ENCODE measurements at regions not wholly inside any gene's neighbourhood (a gene's known extent, or its start where the extent isn't known, plus 50 kb on each side); places are given as distances from the start of the nearest gene placed in this dataset.

DNA sequence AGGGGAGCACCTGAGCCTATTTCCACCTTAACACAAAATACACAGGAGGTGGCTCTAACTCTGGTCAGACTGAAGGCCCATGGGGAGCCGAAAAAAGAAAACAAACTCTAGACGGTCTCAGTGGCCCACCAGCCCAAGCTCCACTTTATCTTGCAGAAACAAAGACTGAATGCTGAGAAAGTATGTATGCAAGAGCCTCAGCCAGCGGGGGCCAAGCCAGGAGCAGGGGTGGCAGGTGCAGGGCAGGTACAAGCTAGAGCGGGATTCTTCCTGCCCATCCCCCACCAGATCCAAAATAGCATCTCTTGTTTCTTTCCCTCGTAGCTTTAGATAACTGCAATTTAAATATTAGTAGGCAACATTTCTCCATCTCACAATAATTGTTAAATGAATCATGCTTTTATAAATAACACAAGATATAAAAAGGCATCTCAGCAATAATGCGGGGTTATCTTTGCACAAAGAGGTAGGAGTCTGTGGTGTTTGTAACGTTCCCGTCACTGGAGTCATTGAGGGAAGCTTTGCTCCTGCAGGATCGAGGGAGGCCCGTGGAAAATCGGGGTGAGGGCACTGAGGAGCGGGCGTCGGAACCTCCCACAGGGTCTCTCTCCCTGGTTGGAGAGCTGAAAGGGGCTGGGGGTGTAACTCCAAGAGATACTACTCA, 418.0 kb downstream of the SHANK2 start (continued):
- TF ChIP-seq SIN3A (IDR thresholded peaks at IDR 0.05; ENCODE audit: borderline replicate concordance, low read depth, low read length): no peak

DNA sequence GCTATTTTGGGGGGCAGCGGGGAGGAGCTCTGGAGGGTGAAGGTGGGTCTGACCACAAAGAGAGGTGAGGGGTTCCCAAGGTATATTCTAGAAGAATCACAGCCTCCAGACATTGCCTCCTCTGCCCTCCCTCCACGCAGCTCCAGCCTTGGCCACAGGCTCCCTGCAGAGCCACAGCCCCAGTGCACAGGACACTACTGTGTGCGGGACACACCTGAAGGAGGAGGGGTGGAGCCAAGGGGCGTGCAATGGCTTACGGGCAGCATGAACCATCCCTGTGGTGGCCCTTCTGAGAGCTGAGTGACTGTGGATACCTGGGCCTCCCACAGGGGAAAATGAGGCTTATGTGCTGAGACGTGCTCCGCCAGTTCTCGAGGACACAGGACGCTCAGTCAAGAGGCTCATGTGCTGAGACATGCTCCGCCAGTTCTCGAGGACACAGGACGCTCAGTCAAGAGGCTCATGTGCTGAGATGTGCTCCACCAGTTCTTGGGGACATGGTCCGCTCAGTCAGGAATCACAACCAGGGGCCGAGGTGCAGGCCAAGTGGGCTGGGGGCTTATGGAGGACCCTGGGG, 417.3 kb downstream of the SHANK2 start:
- Histone ChIP-seq H3K4me3 (ENCODE audit: low read depth in 2 of 2, low read length in 1 of 2) (no peak overlapping the region), H3K36me3 (replicated peaks in 1 of 2; ENCODE audit: control insufficient read depth in 1 of 2, insufficient read depth in 2 of 2, low read length in 1 of 2) (no peaks in the 10 kb centered on the region), H3K27me3 (ENCODE audit: insufficient read depth) (no peaks in the 10 kb centered on the region), H3K4me2 (no peak overlapping the region), H3K79me2 (ENCODE audit: insufficient read depth) (no peaks in the 10 kb centered on the region), H3K27ac (ENCODE audit: low read depth in 2 of 2, low read length in 1 of 2) (no peak overlapping the region), H3K9ac (no peak overlapping the region), H3F3A (replicated peaks; ENCODE audit: insufficient read depth) (no peaks in the 10 kb centered on the region), H3K9me3 (no peaks in the 10 kb centered on the region), H3K9me2 (no peaks in the 10 kb centered on the region), H2AFZ (ENCODE audit: low read depth) (no peak overlapping the region), H3K4me1 (ENCODE audit: control insufficient read depth in 1 of 2, insufficient read depth in 2 of 2, low read depth in 1 of 2, low read length in 1 of 2) (no peaks in the 10 kb centered on the region), H4K20me1 (ENCODE audit: insufficient read depth) (no peaks in the 10 kb centered on the region)
- TF ChIP-seq SMC3 (IDR thresholded peaks at IDR 0.05; ENCODE audit: low read depth, low read length) (no peak), TEAD4 (IDR thresholded peaks at IDR 0.05; ENCODE audit: borderline replicate concordance, insufficient read depth) (no peak)
- TF ChIP-seq, protein P1, sequence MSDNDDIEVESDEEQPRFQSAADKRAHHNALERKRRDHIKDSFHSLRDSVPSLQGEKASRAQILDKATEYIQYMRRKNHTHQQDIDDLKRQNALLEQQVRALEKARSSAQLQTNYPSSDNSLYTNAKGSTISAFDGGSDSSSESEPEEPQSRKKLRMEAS (IDR thresholded peaks at IDR 0.05; ENCODE audit: low read depth): no peak
- TF ChIP-seq, protein P2, sequence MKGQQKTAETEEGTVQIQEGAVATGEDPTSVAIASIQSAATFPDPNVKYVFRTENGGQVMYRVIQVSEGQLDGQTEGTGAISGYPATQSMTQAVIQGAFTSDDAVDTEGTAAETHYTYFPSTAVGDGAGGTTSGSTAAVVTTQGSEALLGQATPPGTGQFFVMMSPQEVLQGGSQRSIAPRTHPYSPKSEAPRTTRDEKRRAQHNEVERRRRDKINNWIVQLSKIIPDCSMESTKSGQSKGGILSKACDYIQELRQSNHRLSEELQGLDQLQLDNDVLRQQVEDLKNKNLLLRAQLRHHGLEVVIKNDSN (IDR thresholded peaks at IDR 0.05; ENCODE audit: borderline replicate concordance, low read depth): no peak
- TF ChIP-seq, protein P3, sequence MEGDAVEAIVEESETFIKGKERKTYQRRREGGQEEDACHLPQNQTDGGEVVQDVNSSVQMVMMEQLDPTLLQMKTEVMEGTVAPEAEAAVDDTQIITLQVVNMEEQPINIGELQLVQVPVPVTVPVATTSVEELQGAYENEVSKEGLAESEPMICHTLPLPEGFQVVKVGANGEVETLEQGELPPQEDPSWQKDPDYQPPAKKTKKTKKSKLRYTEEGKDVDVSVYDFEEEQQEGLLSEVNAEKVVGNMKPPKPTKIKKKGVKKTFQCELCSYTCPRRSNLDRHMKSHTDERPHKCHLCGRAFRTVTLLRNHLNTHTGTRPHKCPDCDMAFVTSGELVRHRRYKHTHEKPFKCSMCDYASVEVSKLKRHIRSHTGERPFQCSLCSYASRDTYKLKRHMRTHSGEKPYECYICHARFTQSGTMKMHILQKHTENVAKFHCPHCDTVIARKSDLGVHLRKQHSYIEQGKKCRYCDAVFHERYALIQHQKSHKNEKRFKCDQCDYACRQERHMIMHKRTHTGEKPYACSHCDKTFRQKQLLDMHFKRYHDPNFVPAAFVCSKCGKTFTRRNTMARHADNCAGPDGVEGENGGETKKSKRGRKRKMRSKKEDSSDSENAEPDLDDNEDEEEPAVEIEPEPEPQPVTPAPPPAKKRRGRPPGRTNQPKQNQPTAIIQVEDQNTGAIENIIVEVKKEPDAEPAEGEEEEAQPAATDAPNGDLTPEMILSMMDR (IDR thresholded peaks at IDR 0.05): no peak
- no peak for DNase-seq
- ChIA-PET POLR2A (interaction anchor here (1.4 kb wide), 1 partner anchor 9 kb away, joined by 3 read pairs; no protein-coding TSS in a partner anchor), CTCF (interaction anchor here (0.8 to 5.4 kb wide), 4 partner anchors 12 to 252 kb away, joined by 3 to 34 read pairs (median 3); no protein-coding TSS in a partner anchor)
- WGBS (ENCODE audit: low lambda C conversion rate): 29% methylated on average over 2 of the region's 14 CpGs

DNA sequence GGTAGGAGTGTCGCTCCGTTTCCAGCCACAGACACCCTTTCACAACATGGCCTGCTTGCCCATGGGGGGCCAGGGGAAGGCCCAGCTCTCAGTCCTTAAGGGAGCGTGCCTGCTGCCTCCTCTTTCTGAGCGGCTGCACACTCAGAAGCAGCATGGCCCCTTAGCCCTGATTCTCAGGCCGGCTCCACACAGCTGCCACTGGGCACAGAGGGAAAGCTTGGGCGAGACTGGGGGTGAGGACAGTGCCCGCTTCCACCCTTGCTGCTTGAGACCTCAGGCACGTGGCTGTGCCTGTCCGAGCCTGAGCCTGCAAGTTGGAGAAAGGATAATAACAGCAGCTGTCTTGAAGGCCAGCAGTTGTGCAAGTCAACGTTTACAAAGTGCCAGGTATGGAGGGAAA, 416.3 kb downstream of the SHANK2 start:
- DNase-seq: no peak
- TF ChIP-seq SIN3A (IDR thresholded peaks at IDR 0.05; ENCODE audit: borderline replicate concordance, low read depth, low read length): no peak
- no peak for TF ChIP-seq JUND (IDR thresholded peaks at IDR 0.05)
- no peak for TF ChIP-seq NFIC (IDR thresholded peaks at IDR 0.05; ENCODE audit: borderline replicate concordance)
- TF ChIP-seq FOSL2 (IDR thresholded peaks at IDR 0.05; ENCODE audit: borderline replicate concordance, low read depth): no peak
- TF ChIP-seq CHD2 (IDR thresholded peaks at IDR 0.05; ENCODE audit: low read length, partially characterized antibody): no peak
- TF ChIP-seq, protein P4, sequence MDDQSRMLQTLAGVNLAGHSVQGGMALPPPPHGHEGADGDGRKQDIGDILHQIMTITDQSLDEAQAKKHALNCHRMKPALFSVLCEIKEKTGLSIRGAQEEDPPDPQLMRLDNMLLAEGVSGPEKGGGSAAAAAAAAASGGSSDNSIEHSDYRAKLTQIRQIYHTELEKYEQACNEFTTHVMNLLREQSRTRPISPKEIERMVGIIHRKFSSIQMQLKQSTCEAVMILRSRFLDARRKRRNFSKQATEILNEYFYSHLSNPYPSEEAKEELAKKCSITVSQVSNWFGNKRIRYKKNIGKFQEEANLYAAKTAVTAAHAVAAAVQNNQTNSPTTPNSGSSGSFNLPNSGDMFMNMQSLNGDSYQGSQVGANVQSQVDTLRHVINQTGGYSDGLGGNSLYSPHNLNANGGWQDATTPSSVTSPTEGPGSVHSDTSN (IDR thresholded peaks at IDR 0.05): no peak
- TF ChIP-seq, protein P5, sequence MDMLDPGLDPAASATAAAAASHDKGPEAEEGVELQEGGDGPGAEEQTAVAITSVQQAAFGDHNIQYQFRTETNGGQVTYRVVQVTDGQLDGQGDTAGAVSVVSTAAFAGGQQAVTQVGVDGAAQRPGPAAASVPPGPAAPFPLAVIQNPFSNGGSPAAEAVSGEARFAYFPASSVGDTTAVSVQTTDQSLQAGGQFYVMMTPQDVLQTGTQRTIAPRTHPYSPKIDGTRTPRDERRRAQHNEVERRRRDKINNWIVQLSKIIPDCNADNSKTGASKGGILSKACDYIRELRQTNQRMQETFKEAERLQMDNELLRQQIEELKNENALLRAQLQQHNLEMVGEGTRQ (IDR thresholded peaks at IDR 0.05; ENCODE audit: borderline replicate concordance, low read depth, low read length): no peak
- TF ChIP-seq, protein P6, sequence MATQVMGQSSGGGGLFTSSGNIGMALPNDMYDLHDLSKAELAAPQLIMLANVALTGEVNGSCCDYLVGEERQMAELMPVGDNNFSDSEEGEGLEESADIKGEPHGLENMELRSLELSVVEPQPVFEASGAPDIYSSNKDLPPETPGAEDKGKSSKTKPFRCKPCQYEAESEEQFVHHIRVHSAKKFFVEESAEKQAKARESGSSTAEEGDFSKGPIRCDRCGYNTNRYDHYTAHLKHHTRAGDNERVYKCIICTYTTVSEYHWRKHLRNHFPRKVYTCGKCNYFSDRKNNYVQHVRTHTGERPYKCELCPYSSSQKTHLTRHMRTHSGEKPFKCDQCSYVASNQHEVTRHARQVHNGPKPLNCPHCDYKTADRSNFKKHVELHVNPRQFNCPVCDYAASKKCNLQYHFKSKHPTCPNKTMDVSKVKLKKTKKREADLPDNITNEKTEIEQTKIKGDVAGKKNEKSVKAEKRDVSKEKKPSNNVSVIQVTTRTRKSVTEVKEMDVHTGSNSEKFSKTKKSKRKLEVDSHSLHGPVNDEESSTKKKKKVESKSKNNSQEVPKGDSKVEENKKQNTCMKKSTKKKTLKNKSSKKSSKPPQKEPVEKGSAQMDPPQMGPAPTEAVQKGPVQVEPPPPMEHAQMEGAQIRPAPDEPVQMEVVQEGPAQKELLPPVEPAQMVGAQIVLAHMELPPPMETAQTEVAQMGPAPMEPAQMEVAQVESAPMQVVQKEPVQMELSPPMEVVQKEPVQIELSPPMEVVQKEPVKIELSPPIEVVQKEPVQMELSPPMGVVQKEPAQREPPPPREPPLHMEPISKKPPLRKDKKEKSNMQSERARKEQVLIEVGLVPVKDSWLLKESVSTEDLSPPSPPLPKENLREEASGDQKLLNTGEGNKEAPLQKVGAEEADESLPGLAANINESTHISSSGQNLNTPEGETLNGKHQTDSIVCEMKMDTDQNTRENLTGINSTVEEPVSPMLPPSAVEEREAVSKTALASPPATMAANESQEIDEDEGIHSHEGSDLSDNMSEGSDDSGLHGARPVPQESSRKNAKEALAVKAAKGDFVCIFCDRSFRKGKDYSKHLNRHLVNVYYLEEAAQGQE (IDR thresholded peaks at IDR 0.05; ENCODE audit: low read depth, low read length): no peak
- TF ChIP-seq MEF2A (IDR thresholded peaks at IDR 0.05; ENCODE audit: borderline replicate concordance, low read depth): no peak
- no peak for TF ChIP-seq YY1 (IDR thresholded peaks at IDR 0.05; ENCODE audit: low read depth)

More for the DNA sequence above, 416.3 kb downstream of the SHANK2 start:
- Histone ChIP-seq H3K9me3 (no peaks in the 10 kb centered on the region), H3K36me3 (replicated peaks in 1 of 2; ENCODE audit: control insufficient read depth in 1 of 2, insufficient read depth in 2 of 2, low read length in 1 of 2) (no peaks in the 10 kb centered on the region), H4K20me1 (ENCODE audit: insufficient read depth) (no peaks in the 10 kb centered on the region), H3K4me1 (ENCODE audit: control insufficient read depth in 1 of 2, insufficient read depth in 2 of 2, low read depth in 1 of 2, low read length in 1 of 2) (no peaks in the 10 kb centered on the region), H3K79me2 (ENCODE audit: insufficient read depth) (no peaks in the 10 kb centered on the region), H3K9me2 (no peaks in the 10 kb centered on the region), H3K27ac (ENCODE audit: low read depth in 2 of 2, low read length in 1 of 2) (no peak overlapping the region), H3K9ac (no peak overlapping the region), H3K4me2 (no peak overlapping the region), H3F3A (replicated peaks; ENCODE audit: insufficient read depth) (no peaks in the 10 kb centered on the region), H3K4me3 (ENCODE audit: low read depth in 2 of 2, low read length in 1 of 2) (no peak overlapping the region), H2AFZ (ENCODE audit: low read depth) (no peak overlapping the region), H3K27me3 (ENCODE audit: insufficient read depth) (no peaks in the 10 kb centered on the region)
- ChIA-PET POLR2A (interaction anchor here (1.4 kb wide), 1 partner anchor 10 kb away, joined by 3 read pairs; no protein-coding TSS in a partner anchor), CTCF (interaction anchor here (1.1 to 1.2 kb wide), 2 partner anchors 81 to 251 kb away, joined by 3 read pairs; no protein-coding TSS in a partner anchor)
- 47% methylated on average over 7 of the region's 10 CpGs for WGBS (ENCODE audit: low lambda C conversion rate)

Data from SK-N-SH (cell line).